ENCODE measurements at regions not wholly inside any gene's neighbourhood (a gene's known extent, or its start where the extent isn't known, plus 50 kb on each side); places are given as distances from the start of the nearest gene placed in this dataset.

DNA sequence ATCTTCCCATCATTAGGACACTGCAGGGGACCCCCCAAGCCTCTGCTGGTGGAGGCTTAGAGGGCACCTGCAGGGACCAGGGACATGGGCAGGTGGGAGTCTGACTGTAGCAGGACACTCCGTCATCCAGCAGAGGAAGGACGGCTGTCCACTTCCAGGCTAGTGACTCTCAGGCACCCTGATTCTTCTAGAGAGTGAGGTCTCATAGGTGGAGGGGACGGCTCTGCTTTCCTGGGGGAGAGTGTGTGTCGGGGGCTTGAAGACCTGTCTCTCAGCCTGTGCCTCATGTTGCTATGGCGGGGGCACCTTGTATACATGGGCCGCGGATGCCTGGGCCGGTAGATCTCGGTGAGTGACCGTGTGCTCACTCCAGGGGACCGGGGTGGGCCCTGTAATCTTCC lies 1116.6 kb downstream of the BRD1 start:
- no peaks in the 10 kb centered on the region for H3F3A ChIP-seq (replicated peaks; ENCODE audit: low read depth)
- no peaks in the 10 kb centered on the region for H3K79me2 ChIP-seq (replicated peaks; ENCODE audit: insufficient read depth)
- no peak for TF ChIP-seq STAT1 (IDR thresholded peaks at IDR 0.05; ENCODE audit: unreplicated experiment)
- TF ChIP-seq CREB1 (CRISPR knock-in tag; IDR thresholded peaks at IDR 0.05; ENCODE audit: low read depth) = no peak
- TF ChIP-seq ZNF114 (CRISPR knock-in tag; IDR thresholded peaks at IDR 0.05) = no peak
- TF ChIP-seq, protein P1, sequence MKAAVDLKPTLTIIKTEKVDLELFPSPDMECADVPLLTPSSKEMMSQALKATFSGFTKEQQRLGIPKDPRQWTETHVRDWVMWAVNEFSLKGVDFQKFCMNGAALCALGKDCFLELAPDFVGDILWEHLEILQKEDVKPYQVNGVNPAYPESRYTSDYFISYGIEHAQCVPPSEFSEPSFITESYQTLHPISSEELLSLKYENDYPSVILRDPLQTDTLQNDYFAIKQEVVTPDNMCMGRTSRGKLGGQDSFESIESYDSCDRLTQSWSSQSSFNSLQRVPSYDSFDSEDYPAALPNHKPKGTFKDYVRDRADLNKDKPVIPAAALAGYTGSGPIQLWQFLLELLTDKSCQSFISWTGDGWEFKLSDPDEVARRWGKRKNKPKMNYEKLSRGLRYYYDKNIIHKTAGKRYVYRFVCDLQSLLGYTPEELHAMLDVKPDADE (IDR thresholded peaks at IDR 0.05) = no peak
- TF ChIP-seq NANOG (IDR thresholded peaks at IDR 0.05; ENCODE audit: borderline replicate concordance) = no peak
- no peak for TF ChIP-seq EZH2 (IDR thresholded peaks at IDR 0.05; ENCODE audit: low read depth, unreplicated experiment)
- TF ChIP-seq, protein P2, sequence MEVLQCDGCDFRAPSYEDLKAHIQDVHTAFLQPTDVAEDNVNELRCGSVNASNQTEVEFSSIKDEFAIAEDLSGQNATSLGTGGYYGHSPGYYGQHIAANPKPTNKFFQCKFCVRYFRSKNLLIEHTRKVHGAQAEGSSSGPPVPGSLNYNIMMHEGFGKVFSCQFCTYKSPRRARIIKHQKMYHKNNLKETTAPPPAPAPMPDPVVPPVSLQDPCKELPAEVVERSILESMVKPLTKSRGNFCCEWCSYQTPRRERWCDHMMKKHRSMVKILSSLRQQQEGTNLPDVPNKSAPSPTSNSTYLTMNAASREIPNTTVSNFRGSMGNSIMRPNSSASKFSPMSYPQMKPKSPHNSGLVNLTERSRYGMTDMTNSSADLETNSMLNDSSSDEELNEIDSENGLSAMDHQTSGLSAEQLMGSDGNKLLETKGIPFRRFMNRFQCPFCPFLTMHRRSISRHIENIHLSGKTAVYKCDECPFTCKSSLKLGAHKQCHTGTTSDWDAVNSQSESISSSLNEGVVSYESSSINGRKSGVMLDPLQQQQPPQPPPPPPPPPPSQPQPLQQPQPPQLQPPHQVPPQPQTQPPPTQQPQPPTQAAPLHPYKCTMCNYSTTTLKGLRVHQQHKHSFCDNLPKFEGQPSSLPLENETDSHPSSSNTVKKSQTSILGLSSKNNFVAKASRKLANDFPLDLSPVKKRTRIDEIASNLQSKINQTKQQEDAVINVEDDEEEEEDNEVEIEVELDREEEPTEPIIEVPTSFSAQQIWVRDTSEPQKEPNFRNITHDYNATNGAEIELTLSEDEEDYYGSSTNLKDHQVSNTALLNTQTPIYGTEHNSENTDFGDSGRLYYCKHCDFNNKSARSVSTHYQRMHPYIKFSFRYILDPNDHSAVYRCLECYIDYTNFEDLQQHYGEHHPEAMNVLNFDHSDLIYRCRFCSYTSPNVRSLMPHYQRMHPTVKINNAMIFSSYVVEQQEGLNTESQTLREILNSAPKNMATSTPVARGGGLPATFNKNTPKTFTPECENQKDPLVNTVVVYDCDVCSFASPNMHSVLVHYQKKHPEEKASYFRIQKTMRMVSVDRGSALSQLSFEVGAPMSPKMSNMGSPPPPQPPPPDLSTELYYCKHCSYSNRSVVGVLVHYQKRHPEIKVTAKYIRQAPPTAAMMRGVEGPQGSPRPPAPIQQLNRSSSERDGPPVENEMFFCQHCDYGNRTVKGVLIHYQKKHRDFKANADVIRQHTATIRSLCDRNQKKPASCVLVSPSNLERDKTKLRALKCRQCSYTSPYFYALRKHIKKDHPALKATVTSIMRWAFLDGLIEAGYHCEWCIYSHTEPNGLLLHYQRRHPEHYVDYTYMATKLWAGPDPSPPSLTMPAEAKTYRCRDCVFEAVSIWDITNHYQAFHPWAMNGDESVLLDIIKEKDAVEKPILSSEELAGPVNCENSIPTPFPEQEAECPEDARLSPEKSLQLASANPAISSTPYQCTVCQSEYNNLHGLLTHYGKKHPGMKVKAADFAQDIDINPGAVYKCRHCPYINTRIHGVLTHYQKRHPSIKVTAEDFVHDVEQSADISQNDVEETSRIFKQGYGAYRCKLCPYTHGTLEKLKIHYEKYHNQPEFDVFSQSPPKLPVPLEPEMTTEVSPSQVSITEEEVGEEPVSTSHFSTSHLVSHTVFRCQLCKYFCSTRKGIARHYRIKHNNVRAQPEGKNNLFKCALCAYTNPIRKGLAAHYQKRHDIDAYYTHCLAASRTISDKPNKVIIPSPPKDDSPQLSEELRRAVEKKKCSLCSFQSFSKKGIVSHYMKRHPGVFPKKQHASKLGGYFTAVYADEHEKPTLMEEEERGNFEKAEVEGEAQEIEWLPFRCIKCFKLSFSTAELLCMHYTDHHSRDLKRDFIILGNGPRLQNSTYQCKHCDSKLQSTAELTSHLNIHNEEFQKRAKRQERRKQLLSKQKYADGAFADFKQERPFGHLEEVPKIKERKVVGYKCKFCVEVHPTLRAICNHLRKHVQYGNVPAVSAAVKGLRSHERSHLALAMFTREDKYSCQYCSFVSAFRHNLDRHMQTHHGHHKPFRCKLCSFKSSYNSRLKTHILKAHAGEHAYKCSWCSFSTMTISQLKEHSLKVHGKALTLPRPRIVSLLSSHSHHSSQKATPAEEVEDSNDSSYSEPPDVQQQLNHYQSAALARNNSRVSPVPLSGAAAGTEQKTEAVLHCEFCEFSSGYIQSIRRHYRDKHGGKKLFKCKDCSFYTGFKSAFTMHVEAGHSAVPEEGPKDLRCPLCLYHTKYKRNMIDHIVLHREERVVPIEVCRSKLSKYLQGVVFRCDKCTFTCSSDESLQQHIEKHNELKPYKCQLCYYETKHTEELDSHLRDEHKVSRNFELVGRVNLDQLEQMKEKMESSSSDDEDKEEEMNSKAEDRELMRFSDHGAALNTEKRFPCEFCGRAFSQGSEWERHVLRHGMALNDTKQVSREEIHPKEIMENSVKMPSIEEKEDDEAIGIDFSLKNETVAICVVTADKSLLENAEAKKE (CRISPR knock-in tag; IDR thresholded peaks at IDR 0.05) = no peak
- no peak for TF ChIP-seq POLR2AphosphoS5 (IDR thresholded peaks at IDR 0.05; ENCODE audit: low read depth)
- DNase-seq (ENCODE audit: low spot score) = no peak
- H3K9me2 ChIP-seq (ENCODE audit: insufficient read depth) = no peaks in the 10 kb centered on the region
- peaks cover 10% of the 10 kb centered on the region for H3K9me3 Mint-ChIP-seq
- peaks cover 16% of the 10 kb centered on the region for H3K36me3 Mint-ChIP-seq (ENCODE audit: low read depth)
- H3K27ac ChIP-seq (ENCODE audit: low read depth) = no peak overlapping the region
- H2AFZ ChIP-seq = no peak overlapping the region
- no peak overlapping the region for H3K27ac Mint-ChIP-seq
- H3K27me3 ChIP-seq (ENCODE audit: insufficient read depth) = no peaks in the 10 kb centered on the region
- H3K36me3 ChIP-seq (ENCODE audit: insufficient read depth) = no peaks in the 10 kb centered on the region; the same call in 1 of the 2 replicates
- H3K4me2 ChIP-seq = no peak overlapping the region
- no peak overlapping the region for H3K4me3 ChIP-seq
- H3K4me1 ChIP-seq (ENCODE audit: insufficient read depth) = no peaks in the 10 kb centered on the region
- H4K20me1 ChIP-seq (replicated peaks; ENCODE audit: insufficient read depth) = no peaks in the 10 kb centered on the region
- peaks cover 1% of the 10 kb centered on the region for H3K27me3 Mint-ChIP-seq (ENCODE audit: insufficient read depth, low read depth, poor library complexity)
- no peaks in the 10 kb centered on the region for H3K4me1 Mint-ChIP-seq
- H3K4me3 Mint-ChIP-seq = no peak overlapping the region
- no peak for ATAC-seq

Data from GM23338 (cell line).